Right hindlimb (tissue), 1 donor: ENCODE measurements at regions not wholly inside any gene's neighbourhood (a gene's known extent, or its start where the extent isn't known, plus 50 kb on each side); places are given as distances from the start of the nearest gene placed in this dataset.

Experiments used
- DNase-seq: peaks from one replicate; pipeline ENCODE4 v3.0.0-alpha.2; 2018

DNA sequence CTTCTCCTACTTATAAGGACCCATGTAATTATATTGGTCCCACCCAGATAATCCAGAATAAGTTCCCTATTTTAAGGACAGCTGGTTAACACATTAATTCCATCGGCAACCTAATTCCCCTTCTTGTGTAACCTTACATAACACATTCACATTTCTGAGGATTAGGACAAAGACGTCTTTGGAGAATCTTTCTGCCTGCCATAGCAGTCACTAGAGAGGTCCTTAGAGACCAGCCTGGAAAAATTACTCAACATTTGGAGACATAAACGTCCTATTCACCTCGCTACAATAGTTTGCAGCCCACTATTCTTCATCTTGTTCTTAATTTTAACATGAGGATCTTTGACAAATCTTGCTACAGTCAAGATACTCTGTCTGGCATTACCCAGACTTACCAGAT lies 100.1 kb downstream of the MAFB start:
- no peak for DNase-seq

DNA sequence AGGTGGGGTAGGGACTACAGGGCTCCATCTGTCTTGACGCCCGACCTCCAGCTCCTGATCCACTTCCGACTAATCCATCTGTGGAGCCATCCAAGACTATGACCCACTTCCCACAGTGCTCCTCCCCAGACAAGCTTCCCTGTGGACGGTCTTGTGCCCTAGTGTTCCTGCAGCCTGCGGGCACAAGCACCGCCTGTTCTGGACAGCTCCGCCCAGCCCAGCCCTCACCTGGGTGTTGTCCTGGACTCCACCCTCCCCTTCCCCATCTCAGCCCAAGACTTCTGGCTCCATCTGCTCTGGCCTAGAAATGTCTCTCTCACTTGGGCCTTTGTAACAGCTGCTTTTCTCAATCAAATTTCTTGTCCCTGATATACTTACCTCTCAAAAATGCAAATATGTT lies 102.0 kb downstream of the MAFB start:
- DNase-seq = no peak

- peak; percentile 55 for DNase-seq
These were observed 104.8 kb downstream of the MAFB start for GRCh38 chr20:40584130-40584809.

- no peak for DNase-seq
These were observed 105.4 kb downstream of the MAFB start for GRCh38 chr20:40583636-40584035.

DNA sequence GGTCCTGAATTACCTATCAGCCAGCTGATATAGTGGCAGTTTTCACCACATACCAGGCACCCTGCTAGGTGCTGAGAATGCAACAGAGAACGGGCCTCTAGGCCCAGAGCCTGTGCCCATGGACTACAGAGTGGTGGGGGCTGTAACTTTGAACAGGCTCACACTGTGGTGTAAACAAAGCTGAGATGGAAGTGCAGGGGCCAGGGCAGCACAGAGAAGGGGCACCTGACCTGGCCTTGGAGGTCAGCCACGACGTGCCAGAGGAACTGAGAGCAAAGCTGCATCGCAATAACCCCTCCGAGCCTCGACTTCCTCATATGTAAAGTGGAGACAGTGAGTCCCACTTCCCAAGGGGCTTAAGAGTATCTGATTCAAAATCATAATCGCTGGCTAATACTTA lies 105.8 kb downstream of the MAFB start:
- DNase-seq = no peak

DNA sequence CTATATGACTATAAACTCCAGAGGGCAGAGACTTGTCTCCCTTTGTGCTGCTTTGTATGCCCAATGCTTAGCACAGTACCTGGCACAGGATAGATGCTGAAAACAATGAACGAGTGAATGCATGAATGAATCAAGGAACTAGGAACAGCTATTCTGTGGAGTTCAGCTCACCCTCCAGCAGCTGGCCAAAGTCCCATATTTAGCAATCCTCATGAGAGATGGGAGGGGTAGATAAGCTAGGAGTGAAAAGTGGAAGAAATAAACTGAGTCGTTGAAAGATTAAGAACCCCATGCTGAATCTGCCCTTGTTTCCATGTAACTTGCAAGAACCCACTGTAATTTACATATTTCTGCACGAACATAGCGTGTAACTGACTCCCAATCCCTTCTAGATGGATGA lies 106.5 kb downstream of the MAFB start:
- DNase-seq = no peak

DNA sequence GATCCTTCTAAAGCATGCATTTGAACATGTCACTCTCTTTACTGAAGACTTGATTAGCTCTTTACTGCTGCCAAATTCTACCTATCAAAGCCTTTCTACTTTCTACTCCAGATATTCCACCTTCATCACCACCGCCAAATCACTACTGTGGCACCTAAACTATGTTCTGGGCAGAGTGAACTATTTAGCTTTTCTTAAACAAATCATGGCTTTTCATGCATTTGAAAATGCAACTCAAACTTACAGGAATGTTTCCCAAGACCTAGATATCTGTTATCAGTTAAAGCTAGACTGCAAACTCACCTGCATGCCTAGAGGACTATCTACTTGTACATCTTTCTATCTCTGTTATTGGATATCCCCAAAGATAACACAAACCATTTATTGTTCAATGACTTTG lies 109.3 kb downstream of the MAFB start:
- no peak for DNase-seq

GRCh38 chr20:40578961-40579360 lies 110.1 kb downstream of the MAFB start:
- DNase-seq = no peak

DNA sequence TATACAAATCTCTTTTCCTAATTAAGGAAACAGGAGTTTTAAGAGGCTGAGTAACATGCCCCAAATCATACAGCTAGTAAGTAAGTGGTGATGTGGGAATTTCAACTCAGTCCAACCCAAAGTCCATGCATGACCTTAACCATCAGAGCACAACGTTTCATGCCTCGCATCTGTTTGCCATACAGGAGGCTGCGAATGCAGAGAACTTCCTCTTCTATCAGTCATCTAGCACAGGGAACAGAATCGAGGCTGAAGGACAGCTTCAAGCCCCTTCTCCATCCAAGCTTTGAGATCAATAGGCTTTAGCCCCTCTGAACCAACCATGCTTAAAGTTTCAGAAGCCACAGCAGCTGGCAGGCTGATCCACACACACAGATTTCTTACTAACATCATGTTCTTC lies 113.2 kb downstream of the MAFB start:
- no peak for DNase-seq

- DNase-seq = no peak
These were observed 116.8 kb downstream of the MAFB start for GRCh38 chr20:40572251-40572650.

- DNase-seq = no peak
These were observed 117.4 kb downstream of the MAFB start for GRCh38 chr20:40571639-40572038.

DNA sequence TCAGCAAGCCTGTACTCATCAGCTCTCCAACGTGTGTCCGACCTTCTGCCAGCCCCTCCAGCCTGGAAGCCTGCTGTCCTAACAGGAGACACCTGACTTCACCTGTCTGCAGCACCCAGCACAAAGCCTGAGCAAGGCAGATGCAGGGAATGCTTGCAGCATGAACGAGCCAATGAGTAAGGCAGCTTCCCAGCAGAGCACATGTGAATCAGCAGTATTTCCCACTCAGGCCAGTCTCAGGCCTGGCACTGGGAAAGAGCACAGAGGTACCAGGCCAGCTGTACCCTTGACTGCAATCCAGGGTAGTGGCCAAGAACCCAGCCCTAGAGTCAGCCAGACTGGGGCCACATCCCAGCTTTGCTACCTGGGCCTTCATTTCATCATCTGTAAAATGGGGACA lies 120.8 kb downstream of the MAFB start:
- DNase-seq = no peak

- DNase-seq = no peak
These were observed 123.4 kb downstream of the MAFB start for GRCh38 chr20:40565682-40566040.

GRCh38 chr20:40565001-40565681 lies 123.9 kb downstream of the MAFB start:
- no peak for DNase-seq

DNA sequence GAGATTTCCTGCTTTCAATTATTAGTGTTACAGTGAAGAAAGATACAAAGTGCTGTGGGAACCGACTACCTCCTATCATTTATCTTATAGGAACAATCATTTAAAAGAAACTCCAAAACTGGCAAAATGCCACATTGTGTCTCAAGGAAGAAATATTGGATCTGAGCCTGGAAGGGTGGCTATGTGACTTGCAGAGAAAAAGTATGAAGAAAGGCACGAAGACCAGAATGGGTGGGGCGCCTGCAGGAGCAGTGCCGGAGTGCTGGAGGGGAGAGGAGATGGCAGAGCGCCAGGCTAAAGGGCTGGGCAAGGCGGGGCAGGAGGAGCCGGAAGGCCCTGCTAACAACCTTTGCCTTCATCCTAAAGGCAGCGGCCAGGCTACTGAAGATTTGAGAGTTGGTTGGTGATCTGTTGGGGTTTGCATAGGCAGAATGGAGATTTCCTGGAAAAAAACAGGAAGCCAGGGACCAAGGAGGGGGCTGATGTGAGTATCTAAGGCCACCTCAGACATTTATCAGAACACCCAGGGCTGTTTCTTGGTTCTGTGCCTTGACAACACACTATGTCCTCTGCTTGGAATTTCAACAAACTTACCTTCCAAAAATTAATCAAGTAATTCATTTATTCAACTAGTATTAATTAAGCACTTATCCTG lies 125.6 kb downstream of the MAFB start:
- peak; percentile 27 for DNase-seq

DNA sequence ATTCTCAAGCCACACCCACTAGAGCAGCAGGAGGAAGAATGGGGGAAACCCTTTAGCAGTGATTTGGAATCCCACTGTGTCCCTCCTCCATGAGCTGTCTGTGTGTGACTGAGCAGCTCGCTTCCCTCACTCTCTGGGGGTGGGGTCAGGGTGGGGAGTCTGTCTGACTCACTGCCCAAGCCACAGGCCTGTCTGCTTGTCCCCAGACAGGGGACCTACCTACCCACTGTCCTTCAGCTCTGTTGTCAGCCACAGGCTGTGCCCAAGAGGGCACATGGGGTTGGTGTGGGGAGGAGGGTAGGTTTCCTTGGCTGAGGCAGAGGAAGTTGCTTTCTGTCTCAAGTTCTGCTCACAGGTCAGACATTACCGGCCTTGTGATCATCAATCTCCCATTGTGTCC lies 127.0 kb downstream of the MAFB start:
- DNase-seq = no peak

- no peak for DNase-seq
These were observed 127.8 kb downstream of the MAFB start for GRCh38 chr20:40561187-40561586.

GRCh38 chr20:40558212-40558611 lies 130.8 kb downstream of the MAFB start:
- DNase-seq = no peak

DNA sequence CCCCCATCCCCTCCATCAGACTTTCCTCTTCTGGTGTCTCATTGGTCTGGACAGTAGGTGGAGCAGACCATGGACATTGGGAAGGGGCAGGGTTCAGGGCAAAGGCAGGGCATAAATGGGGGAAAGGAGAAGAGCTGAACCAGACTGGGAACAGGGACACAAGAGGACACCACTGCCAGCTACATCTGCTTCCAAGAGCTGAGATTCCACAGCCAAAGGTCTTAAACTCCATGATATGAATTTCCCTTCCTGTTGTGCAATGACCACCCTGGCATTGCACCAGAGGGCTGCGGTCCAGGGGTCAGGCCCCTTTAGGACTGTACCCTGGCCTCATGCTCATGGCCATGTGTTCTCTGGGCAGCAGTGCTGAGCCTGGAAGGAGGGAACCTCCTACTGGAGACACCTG lies 137.9 kb downstream of the MAFB start:
- DNase-seq = no peak

GRCh38 chr20:40547483-40548091 lies 141.4 kb downstream of the MAFB start:
- DNase-seq = no peak

DNA sequence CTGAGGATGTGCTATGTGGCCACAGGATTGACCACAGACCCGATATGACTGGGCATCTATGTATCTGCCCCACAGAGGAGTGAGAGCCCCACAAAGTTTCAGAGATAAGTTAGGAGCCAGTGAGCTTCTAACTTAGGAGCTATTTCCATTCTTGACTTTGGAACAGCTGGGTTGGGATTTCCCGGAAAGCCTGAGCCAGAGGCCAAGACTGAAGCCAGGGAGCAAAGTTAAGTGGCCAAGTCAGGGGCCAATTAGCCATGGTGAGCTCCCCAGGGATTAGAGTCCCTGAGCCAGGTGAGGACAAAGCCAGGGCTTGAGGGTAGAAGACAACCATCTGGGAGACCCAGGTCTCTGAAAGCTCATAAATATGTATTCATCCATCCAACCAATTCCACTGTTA lies 143.6 kb downstream of the MAFB start:
- DNase-seq = no peak

DNA sequence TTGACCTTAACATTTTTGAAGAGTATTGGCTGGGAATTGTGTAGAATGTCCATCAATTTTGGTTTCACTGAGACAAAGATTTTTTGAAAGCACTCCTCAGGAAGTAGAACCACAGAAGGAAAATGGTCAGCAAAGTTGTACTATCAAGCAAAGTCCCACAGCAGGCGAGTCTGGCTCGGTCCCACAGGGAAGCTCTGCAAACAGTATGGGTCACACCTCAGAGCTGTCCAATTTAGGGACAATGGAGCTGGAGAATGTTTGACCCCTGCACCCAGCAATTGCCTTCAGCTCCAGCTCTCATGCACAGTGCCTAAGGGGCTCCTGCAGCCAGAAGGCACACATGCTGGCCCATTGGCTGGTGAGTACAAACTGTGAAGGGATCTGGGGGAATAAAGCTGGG lies 147.0 kb downstream of the MAFB start:
- no peak for DNase-seq

DNA sequence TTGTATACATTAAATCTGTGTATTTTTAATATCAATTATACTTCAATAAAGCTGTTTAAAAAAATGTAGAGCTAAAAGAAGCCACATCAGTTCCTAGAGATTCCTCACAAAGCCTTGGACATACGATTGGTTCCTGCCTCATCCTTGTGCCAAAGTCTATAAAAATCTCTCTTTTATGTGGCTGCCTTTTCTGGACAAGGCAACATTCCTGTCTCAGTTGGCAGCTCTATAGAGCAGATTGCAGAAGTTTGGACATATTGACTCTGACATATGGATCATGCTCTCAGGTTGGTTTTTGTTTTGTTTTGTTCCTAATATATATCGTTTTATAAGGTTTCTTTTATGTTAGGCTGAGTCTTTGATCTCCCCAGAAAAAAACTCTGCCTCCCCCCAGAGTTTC lies 148.9 kb downstream of the MAFB start:
- DNase-seq = no peak

GRCh38 chr20:40538131-40538530 lies 150.9 kb downstream of the MAFB start:
- no peak for DNase-seq
